B cell (primary cell): ENCODE measurements at regions not wholly inside any gene's neighbourhood (a gene's known extent, or its start where the extent isn't known, plus 50 kb on each side); places are given as distances from the start of the nearest gene placed in this dataset.

Experiments
- EZH2 ChIP-seq: IDR thresholded peaks from 2 replicates; pipeline ENCODE4 v1.6.1; 2012; ENCODE audit warnings: borderline replicate concordance, low read depth, mild to moderate bottlenecking, moderate library complexity, low read length; ENCODE audit not compliant: insufficient read depth, poor library complexity, severe bottlenecking
- TF ChIP-seq, protein P1 (sequence below): fragments of 200-600 bp; IDR thresholded peaks from one replicate; pipeline ENCODE4 v1.8.0; 2022; ENCODE audit warnings: antibody characterized with exemption, mild to moderate bottlenecking

DNA sequence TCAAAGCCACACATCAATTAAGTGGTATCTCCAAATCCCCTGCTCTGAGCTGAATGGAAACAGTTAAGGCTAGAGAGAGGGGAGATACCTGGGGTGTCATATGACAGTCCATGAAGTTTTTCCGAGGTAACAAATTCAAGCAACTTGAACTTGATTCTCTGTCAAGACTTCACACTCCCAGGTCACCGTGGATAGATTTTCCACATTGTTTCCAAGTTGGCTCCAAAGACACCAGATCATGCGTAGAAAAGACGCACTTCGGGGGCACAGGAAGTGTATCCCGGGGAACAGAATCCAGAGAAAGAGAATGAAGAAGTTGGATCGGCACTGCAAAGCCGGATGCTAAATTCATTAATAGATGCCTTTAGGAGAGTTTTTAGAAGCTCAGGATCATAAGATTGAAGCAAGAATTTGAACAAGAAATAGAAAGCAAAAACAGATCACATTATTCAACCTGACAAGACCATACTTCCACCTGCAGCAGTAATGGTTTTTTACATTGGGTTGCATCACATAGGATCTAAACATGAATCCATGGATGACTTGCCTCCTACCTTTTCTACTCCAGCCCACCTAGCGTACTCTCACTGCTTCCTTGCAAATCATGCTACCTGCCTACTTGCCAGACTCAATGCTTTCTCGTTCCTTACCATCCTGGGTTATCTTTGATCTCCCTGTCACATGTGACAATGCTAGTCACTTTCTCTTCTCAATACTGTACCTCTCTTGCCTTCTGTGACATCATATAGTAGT is 253.0 kb upstream of the ADAMTS9 start:
- TF ChIP-seq, protein P1, sequence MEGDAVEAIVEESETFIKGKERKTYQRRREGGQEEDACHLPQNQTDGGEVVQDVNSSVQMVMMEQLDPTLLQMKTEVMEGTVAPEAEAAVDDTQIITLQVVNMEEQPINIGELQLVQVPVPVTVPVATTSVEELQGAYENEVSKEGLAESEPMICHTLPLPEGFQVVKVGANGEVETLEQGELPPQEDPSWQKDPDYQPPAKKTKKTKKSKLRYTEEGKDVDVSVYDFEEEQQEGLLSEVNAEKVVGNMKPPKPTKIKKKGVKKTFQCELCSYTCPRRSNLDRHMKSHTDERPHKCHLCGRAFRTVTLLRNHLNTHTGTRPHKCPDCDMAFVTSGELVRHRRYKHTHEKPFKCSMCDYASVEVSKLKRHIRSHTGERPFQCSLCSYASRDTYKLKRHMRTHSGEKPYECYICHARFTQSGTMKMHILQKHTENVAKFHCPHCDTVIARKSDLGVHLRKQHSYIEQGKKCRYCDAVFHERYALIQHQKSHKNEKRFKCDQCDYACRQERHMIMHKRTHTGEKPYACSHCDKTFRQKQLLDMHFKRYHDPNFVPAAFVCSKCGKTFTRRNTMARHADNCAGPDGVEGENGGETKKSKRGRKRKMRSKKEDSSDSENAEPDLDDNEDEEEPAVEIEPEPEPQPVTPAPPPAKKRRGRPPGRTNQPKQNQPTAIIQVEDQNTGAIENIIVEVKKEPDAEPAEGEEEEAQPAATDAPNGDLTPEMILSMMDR, result no peak
- TF ChIP-seq EZH2, result no peak
